ENCODE measurements at regions not wholly inside any gene's neighbourhood (a gene's known extent, or its start where the extent isn't known, plus 50 kb on each side); places are given as distances from the start of the nearest gene placed in this dataset.

DNA sequence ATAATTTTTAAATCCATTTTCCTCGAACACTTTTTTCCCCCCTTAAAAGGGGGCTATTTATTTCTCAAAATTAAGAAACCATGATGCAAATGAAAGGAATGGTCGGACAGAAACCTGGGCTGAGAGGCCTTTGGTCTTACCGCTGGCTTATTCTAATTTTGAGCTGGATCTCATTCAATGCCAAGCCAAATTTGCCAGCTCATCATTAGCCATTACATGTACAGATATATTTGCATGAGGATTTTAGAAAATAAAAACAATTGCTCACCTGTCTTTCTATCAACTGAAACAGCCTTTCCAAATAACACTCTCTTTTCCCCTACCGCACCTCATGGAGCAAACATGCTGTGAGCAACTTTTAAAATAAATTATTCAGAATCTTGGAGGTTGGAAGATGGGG lies 219.5 kb upstream of the DTNBP1 start:
- in situ Hi-C loops (cut with HindIII; ENCODE audit: low sequenced_read_pairs) = no loop called here

- in situ Hi-C loops (cut with HindIII; ENCODE audit: low sequenced_read_pairs) = no loop called here
Measured at GRCh38 chr6:15881150-15881549, 218.3 kb upstream of the DTNBP1 start.

DNA sequence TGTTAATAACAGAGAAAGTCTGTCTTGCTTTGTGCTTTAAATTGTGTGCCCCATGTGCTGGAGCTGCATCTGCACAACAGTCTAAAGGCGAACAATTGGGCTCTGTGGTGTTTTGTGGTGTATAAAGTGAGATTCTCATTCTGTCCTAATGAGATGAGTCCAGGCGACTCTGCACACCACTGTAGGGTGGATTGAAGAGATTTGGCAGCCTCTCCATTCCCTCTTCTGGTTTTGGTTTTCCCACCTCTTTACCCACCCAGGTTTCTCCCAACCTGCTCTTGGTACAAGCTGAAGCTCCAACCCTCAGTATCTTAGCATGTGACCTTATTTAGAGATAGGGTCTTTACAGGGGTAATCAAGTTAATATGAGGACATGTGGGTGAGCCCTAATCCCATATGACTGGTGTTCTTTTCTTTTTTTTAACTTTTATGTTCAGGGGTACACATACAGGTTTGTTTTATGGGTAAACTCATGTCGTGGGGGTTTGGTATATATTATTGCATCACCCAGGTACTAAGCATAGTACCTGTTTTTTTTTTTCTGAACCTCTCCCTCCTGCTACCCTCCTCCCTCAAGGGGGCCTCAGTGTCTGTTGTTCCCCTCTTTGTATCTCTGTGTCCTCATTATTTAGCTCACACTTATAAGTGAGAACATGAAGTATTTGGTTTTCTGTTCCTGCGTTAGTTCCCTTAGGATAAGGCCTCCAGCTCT lies 217.6 kb upstream of the DTNBP1 start:
- in situ Hi-C loops (cut with HindIII; ENCODE audit: low sequenced_read_pairs) = no loop called here

GRCh38 chr6:15879371-15880261 lies 216.8 kb upstream of the DTNBP1 start:
- in situ Hi-C loops (cut with HindIII; ENCODE audit: low sequenced_read_pairs) = no loop called here

- in situ Hi-C loops (cut with HindIII; ENCODE audit: low sequenced_read_pairs) = no loop called here
Measured at GRCh38 chr6:15877231-15877630, 214.4 kb upstream of the DTNBP1 start.

GRCh38 chr6:15876406-15876805 lies 213.6 kb upstream of the DTNBP1 start:
- in situ Hi-C loops (cut with HindIII; ENCODE audit: low sequenced_read_pairs) = no loop called here

- in situ Hi-C loops (cut with HindIII; ENCODE audit: low sequenced_read_pairs) = no loop called here
Measured at GRCh38 chr6:15875797-15876196, 213.0 kb upstream of the DTNBP1 start.

- in situ Hi-C loops (cut with HindIII; ENCODE audit: low sequenced_read_pairs) = no loop called here
Measured at GRCh38 chr6:15874821-15875220, 212.0 kb upstream of the DTNBP1 start.

DNA sequence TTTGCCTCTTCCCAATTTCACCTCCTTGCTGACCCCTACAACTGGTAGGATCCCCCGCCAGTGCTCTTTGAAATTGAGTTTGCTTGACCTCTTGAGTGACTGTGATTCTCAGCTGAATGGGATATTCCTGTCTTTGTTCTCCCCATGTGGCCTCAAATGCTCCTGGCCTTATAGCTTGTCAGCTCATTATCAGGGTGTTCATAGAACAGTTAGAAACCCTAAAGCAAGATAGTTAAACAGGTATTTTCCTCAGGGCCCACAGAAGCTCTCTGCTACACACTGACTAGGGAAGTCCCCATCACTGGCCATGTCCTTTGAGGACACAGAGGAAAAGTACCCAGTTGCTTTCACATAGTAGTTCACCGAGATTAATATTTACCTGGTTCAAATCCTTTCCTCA lies 211.5 kb upstream of the DTNBP1 start:
- in situ Hi-C loops (cut with HindIII; ENCODE audit: low sequenced_read_pairs) = no loop called here

GRCh38 chr6:15872241-15873103 lies 209.6 kb upstream of the DTNBP1 start:
- in situ Hi-C loops (cut with HindIII; ENCODE audit: low sequenced_read_pairs) = no loop called here

- in situ Hi-C loops (cut with HindIII; ENCODE audit: low sequenced_read_pairs) = no loop called here
Measured at GRCh38 chr6:15871276-15871675, 208.4 kb upstream of the DTNBP1 start.

GRCh38 chr6:15870333-15871043 lies 207.7 kb upstream of the DTNBP1 start:
- in situ Hi-C loops (cut with HindIII; ENCODE audit: low sequenced_read_pairs) = no loop called here

GRCh38 chr6:15864708-15865062 lies 201.9 kb upstream of the DTNBP1 start:
- in situ Hi-C loops (cut with HindIII; ENCODE audit: low sequenced_read_pairs) = no loop called here

DNA sequence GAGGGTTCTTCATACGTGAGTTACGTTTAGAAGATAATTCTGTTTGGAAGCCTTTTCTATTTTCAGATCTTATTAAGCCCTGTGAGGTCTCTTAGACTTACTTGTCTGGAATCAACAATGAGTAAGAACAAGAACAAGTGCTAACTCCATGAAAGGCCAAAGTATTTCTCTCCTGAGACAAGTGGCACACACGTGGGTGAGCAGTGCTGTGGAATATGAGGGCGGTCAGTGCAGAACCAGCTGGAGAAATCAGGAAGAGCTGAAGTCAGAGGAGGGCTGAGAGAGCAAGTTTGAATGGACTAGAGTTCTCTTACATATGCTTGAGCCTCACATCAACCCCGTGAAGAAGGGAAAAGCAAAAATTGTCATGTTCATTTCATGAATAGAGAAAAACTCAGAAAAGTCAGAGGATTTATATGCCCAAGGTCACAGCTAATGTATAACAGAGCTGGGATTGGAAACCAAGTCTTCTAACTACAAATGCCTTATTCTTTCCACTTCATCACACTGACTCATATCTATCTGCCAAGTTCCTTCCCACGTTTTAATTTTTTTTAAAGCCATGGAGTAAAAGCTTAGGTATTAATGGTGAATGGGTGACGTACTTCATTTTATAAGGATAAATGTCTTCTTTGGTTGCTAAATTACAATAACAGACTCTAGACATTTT lies 201.3 kb upstream of the DTNBP1 start:
- in situ Hi-C loops (cut with HindIII; ENCODE audit: low sequenced_read_pairs) = no loop called here

DNA sequence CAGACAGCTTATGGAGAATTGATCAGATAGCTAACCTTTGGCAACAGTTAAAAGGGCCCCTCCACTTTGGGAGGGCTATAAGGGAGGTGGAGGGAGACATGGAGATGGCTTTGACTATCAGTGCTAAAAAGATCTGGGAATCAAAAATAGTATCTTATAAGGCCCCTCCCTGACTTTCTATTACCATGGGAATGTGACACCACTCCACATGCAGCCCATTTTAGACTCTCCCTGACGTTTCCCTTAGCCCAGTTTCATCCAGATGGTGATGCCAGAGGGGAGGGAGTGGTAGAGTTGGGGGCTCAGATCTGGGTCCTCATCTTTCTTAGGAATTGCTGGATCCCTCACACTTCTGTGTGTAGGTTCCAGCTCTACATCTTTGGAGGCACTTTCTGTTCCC lies 200.0 kb upstream of the DTNBP1 start:
- in situ Hi-C loops (cut with HindIII; ENCODE audit: low sequenced_read_pairs) = no loop called here

- in situ Hi-C loops (cut with HindIII; ENCODE audit: low sequenced_read_pairs) = no loop called here
Measured at GRCh38 chr6:15861486-15861885, 198.7 kb upstream of the DTNBP1 start.

DNA sequence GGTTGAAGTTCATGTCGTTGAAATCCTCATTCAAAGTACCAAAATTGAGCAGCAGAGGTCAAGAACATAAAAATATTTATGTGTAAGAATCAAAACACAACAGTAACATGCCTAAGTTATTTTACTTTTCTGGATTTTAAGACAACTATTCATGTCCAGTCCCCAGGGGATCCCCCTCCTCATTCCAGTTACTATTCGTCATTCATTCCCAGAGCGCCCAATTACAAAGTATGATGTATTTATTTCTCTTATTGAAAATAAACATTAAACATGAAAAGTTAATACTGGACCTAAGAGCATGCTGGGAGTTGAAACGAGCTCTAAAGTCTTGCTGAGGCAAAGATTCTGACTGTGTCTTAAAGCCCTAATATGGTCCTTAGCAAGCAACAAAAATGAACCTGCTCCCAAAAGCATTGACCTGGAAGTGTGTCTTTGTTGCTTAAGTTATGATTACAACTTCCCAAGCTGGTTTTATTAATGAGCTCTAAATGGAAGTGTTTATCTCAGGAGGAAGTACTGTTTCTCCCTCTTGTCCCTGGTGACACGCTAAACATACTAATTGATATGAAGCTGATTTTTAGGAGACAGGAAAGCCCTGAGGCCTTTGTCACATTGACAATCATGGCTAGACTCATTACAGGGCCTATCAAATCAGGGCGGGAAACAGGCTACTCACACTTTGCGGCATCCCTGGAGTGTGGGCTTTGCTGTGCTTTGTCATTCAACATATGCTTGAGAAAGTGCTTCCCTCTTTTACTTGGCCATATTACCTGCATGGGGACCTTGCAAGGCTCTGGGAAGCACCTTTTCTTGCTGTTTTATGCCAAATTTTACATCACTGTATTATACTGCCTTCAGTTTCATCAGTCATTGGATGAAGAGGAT lies 192.2 kb upstream of the DTNBP1 start:
- in situ Hi-C loops (cut with HindIII; ENCODE audit: low sequenced_read_pairs) = no loop called here

GRCh38 chr6:15854378-15854777 lies 191.6 kb upstream of the DTNBP1 start:
- in situ Hi-C loops (cut with HindIII; ENCODE audit: low sequenced_read_pairs) = no loop called here

DNA sequence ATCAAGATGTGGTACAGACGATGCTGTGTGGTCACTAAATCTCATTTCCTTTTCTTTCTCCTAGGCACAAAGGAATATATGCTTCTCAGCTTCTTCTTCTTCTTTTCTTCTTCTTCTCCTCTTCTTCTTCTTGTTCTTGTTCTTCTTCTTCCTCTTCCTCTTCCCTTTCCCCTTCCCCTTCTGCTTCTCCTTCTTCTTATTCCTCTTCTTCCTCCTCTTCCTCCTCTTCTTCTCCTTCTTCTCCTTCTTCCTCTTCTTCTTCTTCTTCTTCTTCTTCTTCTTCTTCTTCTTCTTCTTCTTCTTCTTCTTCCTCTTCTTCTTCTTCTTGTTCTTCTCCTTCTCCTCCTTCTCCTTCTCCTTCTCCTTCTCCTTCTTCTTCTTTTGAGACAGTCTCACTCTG lies 190.4 kb upstream of the DTNBP1 start:
- in situ Hi-C loops (cut with HindIII; ENCODE audit: low sequenced_read_pairs) = no loop called here
